Breast epithelium (tissue), 4 donors: ENCODE measurements at regions not wholly inside any gene's neighbourhood (a gene's known extent, or its start where the extent isn't known, plus 50 kb on each side); places are given as distances from the start of the nearest gene placed in this dataset.

Experiments used
- DNase-seq, 2 donors: peaks; one replicate each; pipeline ENCODE4 v3.0.0-alpha.2; 2019; ENCODE audit warnings: low spot score in 2 of 2
- H3K27ac ChIP-seq, 2 donors: fragments of 200-600 bp; sonication (generic) in 1 of 2; one replicate each; pipeline ENCODE4 v1.5.1; 2016 to 2019; ENCODE audit warnings: mild to moderate bottlenecking in 1 of 2
- H3K27me3 ChIP-seq, 2 donors: fragments of 200-600 bp; sonication (generic) in 1 of 2; one replicate each; pipeline versions ENCODE4 v1.5.1 to v1.6.0; 2017 to 2019; ENCODE audit warnings: control low read depth in 1 of 2, mild to moderate bottlenecking in 1 of 2
- H3K36me3 ChIP-seq: fragments of 200-600 bp; one replicate; pipeline ENCODE4 v1.5.1; 2019
- H3K4me1 ChIP-seq, 2 donors: fragments of 200-600 bp; sonication (generic); one replicate each; pipeline ENCODE4 v1.5.1; 2016 to 2019; ENCODE audit warnings: control low read depth in 1 of 2
- H3K4me3 ChIP-seq, 3 donors: fragments of 200-600 bp; sonication (generic); 1 replicate in 2 of 3; 2 replicates in 1 of 3; pipeline ENCODE4 v1.5.1; 2016 to 2019; ENCODE audit warnings: mild to moderate bottlenecking in 3 of 3, moderate library complexity in 2 of 3
- H3K9me3 ChIP-seq, 2 donors: fragments of 200-600 bp; sonication (generic) in 1 of 2; one replicate each; pipeline ENCODE4 v1.5.1; 2016 to 2019; ENCODE audit warnings: control low read depth in 1 of 2
- CTCF ChIP-seq, 3 donors: fragments of 450-650 bp; IDR thresholded peaks; one replicate each; pipeline ENCODE4 v1.5.1; 2016 to 2017; ENCODE audit warnings: antibody characterized with exemption in 3 of 3, mild to moderate bottlenecking in 3 of 3, moderate library complexity in 3 of 3
- POLR2A ChIP-seq: fragments of 450-650 bp; IDR thresholded peaks from one replicate; pipeline ENCODE4 v1.6.1; 2016; ENCODE audit warnings: antibody characterized with exemption, mild to moderate bottlenecking, moderate library complexity
- POLR2AphosphoS5 ChIP-seq, 3 donors: sonication (generic); formaldehyde crosslinking; IDR thresholded peaks; one replicate each; pipeline ENCODE4 v1.6.1; 2017; ENCODE audit warnings: antibody characterized with exemption in 3 of 3
- intact Hi-C: fragments of 100-400 bp; cut with DNase I; formaldehyde crosslinking; loops from one replicate; pipeline ENCODE4 v1.15.1; 2023; ENCODE audit warnings: low total_unique reads

- Histone ChIP-seq H3K27me3 (no peaks in the 10 kb centered on the region), H3K4me1 (no peaks in the 10 kb centered on the region), H3K4me3 (no peak overlapping the region), H3K9me3 (no peaks in the 10 kb centered on the region), H3K27ac (no peak overlapping the region), H3K36me3 (no peaks in the 10 kb centered on the region)
- DNase-seq: no peak
- TF ChIP-seq POLR2AphosphoS5 (IDR thresholded peaks at IDR 0.05) (no peak), CTCF (IDR thresholded peaks at IDR 0.05) (no peak), POLR2A (no peak)
- intact Hi-C loops: loop anchor here (2.0 kb wide), 1 partner anchor 33 kb away; no protein-coding TSS in a partner anchor
These were observed 117.5 kb downstream of the IRX2 start for GRCh38 chr5:2633992-2634391.

GRCh38 chr5:2631758-2632157, 119.7 kb downstream of the IRX2 start:
- Histone ChIP-seq H3K27me3 (no peaks in the 10 kb centered on the region), H3K4me3 (no peak overlapping the region), H3K9me3 (no peaks in the 10 kb centered on the region), H3K4me1 (no peaks in the 10 kb centered on the region), H3K27ac (no peak overlapping the region), H3K36me3 (no peaks in the 10 kb centered on the region)
- TF ChIP-seq CTCF (IDR thresholded peaks at IDR 0.05) (no peak), POLR2A (no peak), POLR2AphosphoS5 (IDR thresholded peaks at IDR 0.05) (no peak)
- intact Hi-C loops: loop anchor here (2.0 kb wide), 1 partner anchor 35 kb away; no protein-coding TSS in a partner anchor
- DNase-seq: no peak

- no peaks in the 10 kb centered on the region for H3K4me1 ChIP-seq
- no peak overlapping the region for H3K4me3 ChIP-seq
- H3K27me3 ChIP-seq: no peaks in the 10 kb centered on the region
- H3K36me3 ChIP-seq: no peaks in the 10 kb centered on the region
- no peak overlapping the region for H3K27ac ChIP-seq
- TF ChIP-seq POLR2AphosphoS5 (IDR thresholded peaks at IDR 0.05): no peak
- no peak for TF ChIP-seq CTCF (IDR thresholded peaks at IDR 0.05)
- TF ChIP-seq POLR2A: no peak
- intact Hi-C loops: no loop called here
- no peaks in the 10 kb centered on the region for H3K9me3 ChIP-seq
- DNase-seq: no peak
These were observed 122.4 kb downstream of the IRX2 start for GRCh38 chr5:2629045-2629444.

GRCh38 chr5:2627867-2628266, 123.6 kb downstream of the IRX2 start:
- Histone ChIP-seq H3K27ac (no peak overlapping the region), H3K27me3 (no peaks in the 10 kb centered on the region), H3K4me1 (no peaks in the 10 kb centered on the region), H3K4me3 (no peak overlapping the region), H3K36me3 (no peaks in the 10 kb centered on the region), H3K9me3 (no peaks in the 10 kb centered on the region)
- TF ChIP-seq POLR2A (no peak), CTCF (IDR thresholded peaks at IDR 0.05) (no peak), POLR2AphosphoS5 (IDR thresholded peaks at IDR 0.05) (no peak)
- intact Hi-C loops: no loop called here
- no peak for DNase-seq

GRCh38 chr5:2626572-2626971, 124.9 kb downstream of the IRX2 start:
- intact Hi-C loops: no loop called here
- Histone ChIP-seq H3K9me3 (no peaks in the 10 kb centered on the region), H3K27ac (no peak overlapping the region), H3K27me3 (no peaks in the 10 kb centered on the region), H3K4me1 (no peaks in the 10 kb centered on the region), H3K4me3 (no peak overlapping the region), H3K36me3 (no peaks in the 10 kb centered on the region)
- TF ChIP-seq POLR2A (no peak), POLR2AphosphoS5 (IDR thresholded peaks at IDR 0.05) (no peak), CTCF (IDR thresholded peaks at IDR 0.05) (no peak)
- no peak for DNase-seq
